ENCODE measurements at regions not wholly inside any gene's neighbourhood (a gene's known extent, or its start where the extent isn't known, plus 50 kb on each side); places are given as distances from the start of the nearest gene placed in this dataset.

- TF ChIP-seq CTCF (IDR thresholded peaks at IDR 0.05; ENCODE audit: insufficient read depth, low read depth, low read length) (no peak), EZH2 (IDR thresholded peaks at IDR 0.05; ENCODE audit: insufficient read depth, low read length) (no peak)
Observed at GRCh38 chr10:7467031-7467667, 56.3 kb upstream of the SFMBT2 start.
